GM12873 (cell line): ENCODE measurements at regions not wholly inside any gene's neighbourhood (a gene's known extent, or its start where the extent isn't known, plus 50 kb on each side); places are given as distances from the start of the nearest gene placed in this dataset.

ENCODE experiments used
- CTCF ChIP-seq: IDR thresholded peaks from 2 replicates; pipeline ENCODE4 v1.5.1; 2012; ENCODE audit warnings: low read depth, mild to moderate bottlenecking, moderate library complexity, low read length, control low read depth; ENCODE audit not compliant: insufficient read depth; ENCODE audit errors: missing control alignments

GRCh38 chr2:240200230-240201051 is 60.0 kb upstream of the OTOS start:
- TF ChIP-seq CTCF: no peak

- no peak for TF ChIP-seq CTCF
These were observed 61.4 kb upstream of the OTOS start for GRCh38 chr2:240201866-240202265.

GRCh38 chr2:240202586-240202985 is 62.1 kb upstream of the OTOS start:
- TF ChIP-seq CTCF: no peak

- TF ChIP-seq CTCF: no peak
These were observed 62.8 kb upstream of the OTOS start for GRCh38 chr2:240203031-240203787.

- TF ChIP-seq CTCF: no peak
These were observed 63.4 kb upstream of the OTOS start for GRCh38 chr2:240203788-240204270.

GRCh38 chr2:240204431-240205276 is 64.2 kb upstream of the OTOS start:
- no peak for TF ChIP-seq CTCF
